ENCODE measurements at regions not wholly inside any gene's neighbourhood (a gene's known extent, or its start where the extent isn't known, plus 50 kb on each side); places are given as distances from the start of the nearest gene placed in this dataset.

- H3K27ac ChIP-seq: no peak overlapping the region
- no peaks in the 10 kb centered on the region for H3K9me3 ChIP-seq
- DNase-seq (ENCODE audit: low read depth in 1 of 2, low spot score in 1 of 2) (no peak), ATAC-seq (no peak), FAIRE-seq (no peak)
- no peak overlapping the region for H3K4me3 ChIP-seq
- 20% methylated on average over 10 of the region's 10 CpGs for whole genome bisulfite sequencing (ENCODE audit: missing lambda C conversion rate)
- no peak overlapping the region for H3K4me2 ChIP-seq
- CTCF ChIA-PET: interaction anchor here (0.8 kb wide), 1 partner anchor 21 kb away, joined by 3 read pairs; no protein-coding TSS in a partner anchor
- TF ChIP-seq SMC3 (IDR thresholded peaks at IDR 0.05) (no peak), PBX3 (IDR thresholded peaks at IDR 0.05) (no peak), CHD2 (IDR thresholded peaks at IDR 0.05; ENCODE audit: low read length, partially characterized antibody) (no peak), NR3C1 (IDR thresholded peaks at IDR 0.05) (no peak)
- H3K4me1 ChIP-seq: no peaks in the 10 kb centered on the region
- POLR2A ChIA-PET: no interaction called here
Measured at GRCh38 chr7:125480762-125481161, 551.1 kb upstream of the POT1 start.

GRCh38 chr7:125468855-125469174 is 539.2 kb upstream of the POT1 start:
- H3K4me3 ChIP-seq: no peak overlapping the region
- FAIRE-seq (no peak), DNase-seq (ENCODE audit: low read depth in 1 of 2, low spot score in 1 of 2) (no peak)

More at GRCh38 chr7:125468855-125469174, 539.2 kb upstream of the POT1 start:
- CTCF ChIA-PET: interaction anchor here (1.3 kb wide), 1 partner anchor 8 kb away, joined by 3 read pairs; no protein-coding TSS in a partner anchor
- no peak for ATAC-seq
- WGBS (ENCODE audit: missing lambda C conversion rate): 47% methylated on average over 8 of the region's 16 CpGs
- TF ChIP-seq HOXB5 (CRISPR knock-in tag; IDR thresholded peaks at IDR 0.05) (no peak), ELK1 (IDR thresholded peaks at IDR 0.05; ENCODE audit: low read depth, low read length) (no peak), EP300 (IDR thresholded peaks at IDR 0.05) (no peak), BHLHE40 (IDR thresholded peaks at IDR 0.05; ENCODE audit: low read depth, low read length) (no peak), POLR2AphosphoS2 (conservative IDR thresholded peaks at IDR 0.05; ENCODE audit: low read length) (no peak), MAX (IDR thresholded peaks at IDR 0.05) (no peak), REST (IDR thresholded peaks at IDR 0.05) (no peak), HDAC2 (IDR thresholded peaks at IDR 0.05) (no peak), MYC (IDR thresholded peaks at IDR 0.05; ENCODE audit: borderline replicate concordance, low read length) (no peak), KDM1A (IDR thresholded peaks at IDR 0.05; ENCODE audit: low read depth) (no peak), ZSCAN20 (CRISPR knock-in tag; IDR thresholded peaks at IDR 0.05) (no peak), SREBF2 (IDR thresholded peaks at IDR 0.05) (no peak), HEYL (CRISPR knock-in tag; IDR thresholded peaks at IDR 0.05) (no peak), ZNF302 (CRISPR knock-in tag; IDR thresholded peaks at IDR 0.05) (no peak), ATOH8 (CRISPR knock-in tag; IDR thresholded peaks at IDR 0.05; ENCODE audit: low read depth) (no peak), CBX2 (IDR thresholded peaks at IDR 0.05; ENCODE audit: borderline replicate concordance, low read depth) (no peak), HOXA7 (CRISPR knock-in tag; IDR thresholded peaks at IDR 0.05) (no peak)
- Histone ChIP-seq H3K4me1 (no peaks in the 10 kb centered on the region), H3K27ac (no peak overlapping the region), H3K4me2 (no peak overlapping the region), H3K9me3 (no peaks in the 10 kb centered on the region)
- POLR2A ChIA-PET: no interaction called here
